Breast epithelium (tissue), 3 donors: ENCODE measurements at regions not wholly inside any gene's neighbourhood (a gene's known extent, or its start where the extent isn't known, plus 50 kb on each side); places are given as distances from the start of the nearest gene placed in this dataset.

Source experiments
- POLR2A ChIP-seq: fragments of 450-650 bp; IDR thresholded peaks from one replicate; pipeline ENCODE4 v1.6.1; 2016; ENCODE audit warnings: antibody characterized with exemption, mild to moderate bottlenecking, moderate library complexity
- POLR2AphosphoS5 ChIP-seq, 3 donors: sonication (generic); formaldehyde crosslinking; IDR thresholded peaks; one replicate each; pipeline ENCODE4 v1.6.1; 2017; ENCODE audit warnings: antibody characterized with exemption in 3 of 3
- TF ChIP-seq, protein P1 (sequence below), 3 donors: fragments of 450-650 bp; IDR thresholded peaks; one replicate each; pipeline ENCODE4 v1.5.1; 2016 to 2017; ENCODE audit warnings: antibody characterized with exemption in 3 of 3, mild to moderate bottlenecking in 3 of 3, moderate library complexity in 3 of 3

DNA sequence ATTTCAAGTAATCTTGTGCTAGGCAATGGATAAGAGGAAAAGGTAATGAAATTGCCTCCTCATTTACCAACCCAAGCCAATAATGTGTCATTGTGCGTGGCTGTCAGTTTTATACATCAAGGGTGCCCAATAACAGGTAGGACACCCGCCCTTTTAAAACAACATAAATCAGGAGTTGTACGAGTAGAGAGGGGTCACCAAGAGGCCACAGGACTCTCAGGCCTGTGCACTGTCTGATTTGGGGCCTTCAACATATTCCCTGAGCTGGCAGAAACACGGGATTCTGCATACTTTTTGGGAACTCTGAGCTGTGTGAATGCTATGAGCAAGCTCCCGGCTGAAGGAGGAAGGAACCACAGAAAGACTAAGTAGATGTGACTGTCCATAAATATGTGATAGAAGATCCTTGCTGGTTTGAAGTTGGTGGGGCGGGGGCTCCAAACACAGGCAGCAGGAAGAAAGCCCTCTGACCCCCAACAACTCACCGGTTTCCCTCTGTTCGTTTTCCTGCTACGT is 82.7 kb upstream of the MAML3 start:
- TF ChIP-seq POLR2AphosphoS5 (IDR thresholded peaks at IDR 0.05) (no peak), POLR2A (no peak)
- TF ChIP-seq, protein P1, sequence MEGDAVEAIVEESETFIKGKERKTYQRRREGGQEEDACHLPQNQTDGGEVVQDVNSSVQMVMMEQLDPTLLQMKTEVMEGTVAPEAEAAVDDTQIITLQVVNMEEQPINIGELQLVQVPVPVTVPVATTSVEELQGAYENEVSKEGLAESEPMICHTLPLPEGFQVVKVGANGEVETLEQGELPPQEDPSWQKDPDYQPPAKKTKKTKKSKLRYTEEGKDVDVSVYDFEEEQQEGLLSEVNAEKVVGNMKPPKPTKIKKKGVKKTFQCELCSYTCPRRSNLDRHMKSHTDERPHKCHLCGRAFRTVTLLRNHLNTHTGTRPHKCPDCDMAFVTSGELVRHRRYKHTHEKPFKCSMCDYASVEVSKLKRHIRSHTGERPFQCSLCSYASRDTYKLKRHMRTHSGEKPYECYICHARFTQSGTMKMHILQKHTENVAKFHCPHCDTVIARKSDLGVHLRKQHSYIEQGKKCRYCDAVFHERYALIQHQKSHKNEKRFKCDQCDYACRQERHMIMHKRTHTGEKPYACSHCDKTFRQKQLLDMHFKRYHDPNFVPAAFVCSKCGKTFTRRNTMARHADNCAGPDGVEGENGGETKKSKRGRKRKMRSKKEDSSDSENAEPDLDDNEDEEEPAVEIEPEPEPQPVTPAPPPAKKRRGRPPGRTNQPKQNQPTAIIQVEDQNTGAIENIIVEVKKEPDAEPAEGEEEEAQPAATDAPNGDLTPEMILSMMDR (IDR thresholded peaks at IDR 0.05): no peak
